ENCODE measurements at regions not wholly inside any gene's neighbourhood (a gene's known extent, or its start where the extent isn't known, plus 50 kb on each side); places are given as distances from the start of the nearest gene placed in this dataset.

DNA sequence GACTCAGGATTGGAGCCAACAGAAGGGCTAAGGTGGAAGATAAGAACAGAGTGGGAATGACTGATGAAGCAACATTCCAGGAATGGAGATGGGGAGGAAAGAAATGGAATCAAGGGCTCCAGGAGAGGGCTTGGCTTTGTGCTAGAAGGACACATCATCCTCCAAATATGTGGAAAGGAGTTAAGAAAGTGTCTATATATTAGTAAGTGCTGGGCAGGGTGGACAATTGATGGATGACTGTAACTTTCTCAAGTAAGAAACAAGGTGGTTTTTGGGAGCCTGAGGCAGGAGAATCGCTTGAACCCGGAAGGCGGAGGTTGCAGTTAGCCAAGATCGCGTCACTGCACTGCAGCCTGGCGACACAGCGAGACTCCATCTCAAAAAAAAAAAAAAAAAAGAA lies 71.6 kb upstream of the NFKB1 start:
- no peak for TF ChIP-seq POLR2A (IDR thresholded peaks at IDR 0.05)
- TF ChIP-seq CTCF (IDR thresholded peaks at IDR 0.05) = no peak
